ENCODE measurements at regions not wholly inside any gene's neighbourhood (a gene's known extent, or its start where the extent isn't known, plus 50 kb on each side); places are given as distances from the start of the nearest gene placed in this dataset.

GRCh38 chr20:24813080-24813479 is 136.0 kb upstream of the CST7 start:
- TF ChIP-seq CTCF (IDR thresholded peaks at IDR 0.05) (no peak), POLR2A (IDR thresholded peaks at IDR 0.05) (no peak)

All from esophagus squamous epithelium (tissue), 4 donors.